ENCODE measurements at regions not wholly inside any gene's neighbourhood (a gene's known extent, or its start where the extent isn't known, plus 50 kb on each side); places are given as distances from the start of the nearest gene placed in this dataset.

DNA sequence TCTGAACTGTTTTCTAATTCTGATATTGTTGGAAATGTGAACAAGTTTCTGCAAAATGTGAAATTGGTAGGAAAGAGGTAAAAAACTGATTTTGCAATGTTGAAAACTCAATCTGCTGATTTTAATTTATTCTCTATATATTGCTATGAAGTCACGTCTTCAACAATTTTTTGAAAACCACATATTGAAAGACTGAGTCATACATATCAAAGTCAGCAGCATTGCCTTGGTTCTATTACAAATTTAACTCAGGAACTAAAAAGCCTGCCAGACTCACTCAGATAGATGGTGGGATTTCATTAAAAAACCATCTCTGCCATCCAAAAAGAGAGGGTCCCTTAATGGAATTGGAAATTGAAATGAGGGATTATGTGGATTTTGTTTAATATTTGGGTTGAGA lies 351.4 kb downstream of the CNTN3 start:
- TF ChIP-seq CTCF (IDR thresholded peaks at IDR 0.05; ENCODE audit: low read length), result no peak
- TF ChIP-seq EZH2 (optimal IDR thresholded peaks at IDR 0.05; ENCODE audit: low read depth, low read length), result no peak
